ENCODE measurements at regions not wholly inside any gene's neighbourhood (a gene's known extent, or its start where the extent isn't known, plus 50 kb on each side); places are given as distances from the start of the nearest gene placed in this dataset.

DNA sequence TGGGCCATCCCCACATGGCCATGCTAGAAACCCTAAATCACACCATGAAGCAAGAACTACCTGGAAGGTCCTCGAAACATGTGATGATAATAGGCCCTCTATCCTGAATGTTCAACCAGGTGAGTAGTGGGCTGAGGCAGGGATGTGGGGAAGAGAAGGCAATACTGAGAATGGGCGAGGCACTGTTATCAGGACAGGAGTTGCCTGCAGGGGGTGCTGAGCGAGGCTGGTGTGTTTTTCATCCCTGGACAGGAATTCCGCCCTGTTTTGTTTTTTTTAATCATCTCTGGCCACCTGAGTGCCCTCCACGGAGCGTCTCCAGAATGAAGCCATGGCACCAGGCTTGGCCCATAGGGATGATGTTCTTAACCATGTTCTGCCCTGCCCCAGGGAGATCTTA is 103.0 kb upstream of the SOX11 start:
- Histone ChIP-seq H3K4me1 (ENCODE audit: control insufficient read depth, low read length) (no peaks in the 10 kb centered on the region), H3K79me2 (ENCODE audit: control insufficient read depth, low read length) (no peaks in the 10 kb centered on the region), H3K9me3 (ENCODE audit: control insufficient read depth, insufficient read depth, low read length) (no peaks in the 10 kb centered on the region), H4K20me1 (ENCODE audit: control insufficient read depth, insufficient read depth, low read depth, low read length) (no peaks in the 10 kb centered on the region), H3K4me2 (ENCODE audit: low read length) (no peak overlapping the region), H3K27ac (ENCODE audit: low read depth, low read length) (no peak overlapping the region), H3K4me3 (ENCODE audit: low read length) (no peak overlapping the region), H3K27me3 (ENCODE audit: control insufficient read depth, low read length) (no peaks in the 10 kb centered on the region), H3K9me2 (replicated peaks; ENCODE audit: control insufficient read depth, low read length) (no peaks in the 10 kb centered on the region), H3K36me3 (ENCODE audit: control insufficient read depth, low read length) (no peaks in the 10 kb centered on the region), H3F3A (ENCODE audit: control insufficient read depth, insufficient read depth) (no peaks in the 10 kb centered on the region)
- TF ChIP-seq CTCF (IDR thresholded peaks at IDR 0.05; ENCODE audit: low read depth, low read length, poor library complexity, severe bottlenecking) = no peak
- no peak for TF ChIP-seq EZH2phosphoT487 (IDR thresholded peaks at IDR 0.05; ENCODE audit: borderline replicate concordance, low read length)

GRCh38 chr2:5590886-5591285 is 101.3 kb upstream of the SOX11 start:
- no peaks in the 10 kb centered on the region for H3K9me3 ChIP-seq (ENCODE audit: control insufficient read depth, insufficient read depth, low read length)
- no peaks in the 10 kb centered on the region for H3K4me1 ChIP-seq (ENCODE audit: control insufficient read depth, low read length)
- no peak overlapping the region for H3K4me2 ChIP-seq (ENCODE audit: low read length)
- no peak overlapping the region for H3K4me3 ChIP-seq (ENCODE audit: low read length)
- H3K27ac ChIP-seq (ENCODE audit: low read depth, low read length) = no peak overlapping the region
- TF ChIP-seq CTCF (IDR thresholded peaks at IDR 0.05; ENCODE audit: low read depth, low read length, poor library complexity, severe bottlenecking) (no peak), EZH2phosphoT487 (IDR thresholded peaks at IDR 0.05; ENCODE audit: borderline replicate concordance, low read length) (no peak)
- no peaks in the 10 kb centered on the region for H3F3A ChIP-seq (ENCODE audit: control insufficient read depth, insufficient read depth)
- H3K9me2 ChIP-seq (replicated peaks; ENCODE audit: control insufficient read depth, low read length) = no peaks in the 10 kb centered on the region
- H3K36me3 ChIP-seq (ENCODE audit: control insufficient read depth, low read length) = no peaks in the 10 kb centered on the region
- H3K79me2 ChIP-seq (ENCODE audit: control insufficient read depth, low read length) = no peaks in the 10 kb centered on the region
- H3K27me3 ChIP-seq (ENCODE audit: control insufficient read depth, low read length) = no peaks in the 10 kb centered on the region
- H4K20me1 ChIP-seq (ENCODE audit: control insufficient read depth, insufficient read depth, low read depth, low read length) = no peaks in the 10 kb centered on the region

GRCh38 chr2:5592916-5593315 is 99.3 kb upstream of the SOX11 start:
- Histone ChIP-seq H3F3A (ENCODE audit: control insufficient read depth, insufficient read depth) (no peaks in the 10 kb centered on the region), H3K9me2 (replicated peaks; ENCODE audit: control insufficient read depth, low read length) (no peaks in the 10 kb centered on the region), H3K9me3 (ENCODE audit: control insufficient read depth, insufficient read depth, low read length) (no peaks in the 10 kb centered on the region), H3K4me3 (ENCODE audit: low read length) (no peak overlapping the region), H3K36me3 (ENCODE audit: control insufficient read depth, low read length) (no peaks in the 10 kb centered on the region), H3K4me1 (ENCODE audit: control insufficient read depth, low read length) (no peaks in the 10 kb centered on the region), H3K27ac (ENCODE audit: low read depth, low read length) (no peak overlapping the region), H3K79me2 (ENCODE audit: control insufficient read depth, low read length) (no peaks in the 10 kb centered on the region), H3K4me2 (ENCODE audit: low read length) (no peak overlapping the region), H3K27me3 (ENCODE audit: control insufficient read depth, low read length) (no peaks in the 10 kb centered on the region), H4K20me1 (ENCODE audit: control insufficient read depth, insufficient read depth, low read depth, low read length) (no peaks in the 10 kb centered on the region)
- no peak for TF ChIP-seq EZH2phosphoT487 (IDR thresholded peaks at IDR 0.05; ENCODE audit: borderline replicate concordance, low read length)

GRCh38 chr2:5594249-5594695 is 97.9 kb upstream of the SOX11 start:
- no peak for TF ChIP-seq CTCF (IDR thresholded peaks at IDR 0.05; ENCODE audit: low read depth, low read length, poor library complexity, severe bottlenecking)
- TF ChIP-seq EZH2phosphoT487 (IDR thresholded peaks at IDR 0.05; ENCODE audit: borderline replicate concordance, low read length) = no peak
- H3K9me2 ChIP-seq (replicated peaks; ENCODE audit: control insufficient read depth, low read length) = no peaks in the 10 kb centered on the region
- no peaks in the 10 kb centered on the region for H3K4me1 ChIP-seq (ENCODE audit: control insufficient read depth, low read length)
- H3K4me2 ChIP-seq (ENCODE audit: low read length) = no peak overlapping the region
- H3F3A ChIP-seq (ENCODE audit: control insufficient read depth, insufficient read depth) = no peaks in the 10 kb centered on the region
- no peak overlapping the region for H3K4me3 ChIP-seq (ENCODE audit: low read length)
- H3K27ac ChIP-seq (ENCODE audit: low read depth, low read length) = no peak overlapping the region
- no peaks in the 10 kb centered on the region for H4K20me1 ChIP-seq (ENCODE audit: control insufficient read depth, insufficient read depth, low read depth, low read length)
- H3K36me3 ChIP-seq (ENCODE audit: control insufficient read depth, low read length) = no peaks in the 10 kb centered on the region
- no peaks in the 10 kb centered on the region for H3K79me2 ChIP-seq (ENCODE audit: control insufficient read depth, low read length)
- no peaks in the 10 kb centered on the region for H3K27me3 ChIP-seq (ENCODE audit: control insufficient read depth, low read length)
- H3K9me3 ChIP-seq (ENCODE audit: control insufficient read depth, insufficient read depth, low read length) = no peaks in the 10 kb centered on the region
